ENCODE measurements at regions not wholly inside any gene's neighbourhood (a gene's known extent, or its start where the extent isn't known, plus 50 kb on each side); places are given as distances from the start of the nearest gene placed in this dataset.
"Not testable (repeated sequence)": the region's sequence is repeated elsewhere in the genome, so short reads cannot be mapped to it uniquely, and the experiment has no call there.

GRCh38 chr2:111567233-111567632 is 316.8 kb downstream of the ANAPC1 start:
- not testable (repeated sequence) for TF ChIP-seq CTCF (IDR thresholded peaks at IDR 0.05; ENCODE audit: extremely low read depth in 1 of 2, insufficient read depth in 1 of 2, low read depth in 1 of 2, low read length in 2 of 2); FOS (IDR thresholded peaks at IDR 0.05; ENCODE audit: borderline replicate concordance, insufficient read depth, low read length); POLR2A (IDR thresholded peaks at IDR 0.05; ENCODE audit: low read depth, low read length); MYC (IDR thresholded peaks at IDR 0.05; ENCODE audit: low read depth, low read length)
